WERI-Rb-1 (cell line): ENCODE measurements at regions not wholly inside any gene's neighbourhood (a gene's known extent, or its start where the extent isn't known, plus 50 kb on each side); places are given as distances from the start of the nearest gene placed in this dataset.

Source experiments
- DNase-seq: peaks from one replicate; pipeline ENCODE4 v3.0.0-alpha.2; 2020
- H3K27ac ChIP-seq: fragments of 250-450 bp; sonication (Bioruptor Pico); 2 replicates; pipeline ENCODE4 v1.5.1; 2020; ENCODE audit warnings: mild to moderate bottlenecking, moderate library complexity
- H3K27me3 ChIP-seq: fragments of 250-450 bp; sonication (Bioruptor Pico); 2 replicates; pipeline ENCODE4 v1.5.1; 2021; ENCODE audit warnings: mild to moderate bottlenecking, low read depth, moderate library complexity; ENCODE audit not compliant: insufficient read depth, severe bottlenecking
- H3K36me3 ChIP-seq: fragments of 250-450 bp; sonication (Bioruptor Pico); 2 replicates; pipeline ENCODE4 v1.5.1; 2020; ENCODE audit warnings: mild to moderate bottlenecking, moderate library complexity
- H3K4me3 ChIP-seq: 2 replicates; pipeline ENCODE4 v1.5.1; 2011; ENCODE audit warnings: low read depth, mild to moderate bottlenecking, control low read depth, low read length
- H3K9me3 ChIP-seq: fragments of 250-450 bp; sonication (Bioruptor Pico); 2 replicates; pipeline ENCODE4 v1.5.1; 2021; ENCODE audit warnings: mild to moderate bottlenecking, moderate library complexity; ENCODE audit not compliant: severe bottlenecking
- TF ChIP-seq, protein P1 (sequence below): IDR thresholded peaks from 2 replicates; pipeline ENCODE4 v1.5.1; 2011; ENCODE audit warnings: low read depth, mild to moderate bottlenecking, control low read depth, inconsistent platforms, low read length

DNA sequence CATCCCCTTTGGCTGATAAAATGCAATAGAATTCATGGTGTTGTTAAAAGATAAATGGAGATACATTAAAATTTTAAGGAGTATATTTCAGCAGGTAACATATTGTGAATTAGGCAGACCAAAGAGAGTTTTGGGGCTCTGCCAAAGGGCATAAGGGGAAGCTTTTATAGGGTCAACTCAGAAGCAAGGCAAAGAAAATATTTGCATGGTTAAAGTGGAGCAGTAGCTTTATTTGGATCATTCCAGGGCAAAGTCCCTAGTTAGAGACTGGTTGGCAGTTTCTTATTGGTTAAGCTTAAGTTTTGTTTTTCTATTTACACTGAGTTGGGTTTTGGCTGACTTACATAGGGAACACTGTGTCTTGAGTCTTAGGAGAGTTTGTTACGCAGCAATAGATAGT is 75.1 kb upstream of the CA10 start:
- Histone ChIP-seq H3K27ac (no peak overlapping the region), H3K9me3 (no peaks in the 10 kb centered on the region), H3K27me3 (peaks cover 3% of the 10 kb centered on the region), H3K4me3 (no peak overlapping the region), H3K36me3 (no peaks in the 10 kb centered on the region)
- TF ChIP-seq, protein P1, sequence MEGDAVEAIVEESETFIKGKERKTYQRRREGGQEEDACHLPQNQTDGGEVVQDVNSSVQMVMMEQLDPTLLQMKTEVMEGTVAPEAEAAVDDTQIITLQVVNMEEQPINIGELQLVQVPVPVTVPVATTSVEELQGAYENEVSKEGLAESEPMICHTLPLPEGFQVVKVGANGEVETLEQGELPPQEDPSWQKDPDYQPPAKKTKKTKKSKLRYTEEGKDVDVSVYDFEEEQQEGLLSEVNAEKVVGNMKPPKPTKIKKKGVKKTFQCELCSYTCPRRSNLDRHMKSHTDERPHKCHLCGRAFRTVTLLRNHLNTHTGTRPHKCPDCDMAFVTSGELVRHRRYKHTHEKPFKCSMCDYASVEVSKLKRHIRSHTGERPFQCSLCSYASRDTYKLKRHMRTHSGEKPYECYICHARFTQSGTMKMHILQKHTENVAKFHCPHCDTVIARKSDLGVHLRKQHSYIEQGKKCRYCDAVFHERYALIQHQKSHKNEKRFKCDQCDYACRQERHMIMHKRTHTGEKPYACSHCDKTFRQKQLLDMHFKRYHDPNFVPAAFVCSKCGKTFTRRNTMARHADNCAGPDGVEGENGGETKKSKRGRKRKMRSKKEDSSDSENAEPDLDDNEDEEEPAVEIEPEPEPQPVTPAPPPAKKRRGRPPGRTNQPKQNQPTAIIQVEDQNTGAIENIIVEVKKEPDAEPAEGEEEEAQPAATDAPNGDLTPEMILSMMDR, result no peak
- DNase-seq, result no peak

DNA sequence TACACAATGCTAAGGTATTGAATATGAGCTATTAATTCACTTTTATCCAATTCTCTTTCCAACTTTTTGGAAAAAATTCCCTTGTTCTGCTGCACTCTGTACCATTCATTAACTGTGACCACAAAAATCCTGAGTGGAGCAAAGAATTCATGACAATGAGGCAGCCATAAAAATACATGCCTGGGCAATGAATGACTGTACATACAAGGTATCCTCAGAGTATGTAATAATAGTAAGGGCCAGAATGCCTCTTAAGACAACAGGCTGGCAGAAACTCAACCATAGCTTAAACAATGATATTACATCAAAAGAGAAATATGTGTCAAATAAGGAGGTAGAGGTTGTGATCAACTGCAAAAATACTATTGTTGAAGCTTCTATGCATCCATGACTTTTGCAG is 74.7 kb upstream of the CA10 start:
- no peak for DNase-seq
- Histone ChIP-seq H3K27me3 (peaks cover 3% of the 10 kb centered on the region), H3K27ac (no peak overlapping the region), H3K9me3 (no peaks in the 10 kb centered on the region), H3K36me3 (no peaks in the 10 kb centered on the region), H3K4me3 (no peak overlapping the region)
- TF ChIP-seq, protein P1, result no peak

DNA sequence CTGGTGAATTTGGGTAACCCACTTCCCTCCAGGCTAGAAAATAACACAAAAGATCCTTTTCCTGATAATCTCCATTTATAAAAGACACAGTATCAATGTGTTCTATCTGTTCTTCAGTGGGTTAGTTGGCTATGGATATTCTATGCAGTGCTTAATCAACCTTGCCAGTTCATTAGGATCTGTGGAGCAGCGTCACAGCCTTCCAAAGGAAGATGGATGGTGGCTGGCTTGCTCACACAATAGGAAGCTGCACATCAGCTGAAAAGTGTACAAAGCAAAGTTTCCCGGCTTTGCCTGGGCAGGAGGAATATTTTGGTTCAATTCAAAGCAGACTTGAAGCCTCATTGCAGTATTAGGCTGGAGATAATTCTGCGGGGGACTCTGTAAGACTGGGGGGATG is 70.3 kb upstream of the CA10 start:
- TF ChIP-seq, protein P1, result no peak
- Histone ChIP-seq H3K36me3 (no peaks in the 10 kb centered on the region), H3K4me3 (no peak overlapping the region), H3K27me3 (no peaks in the 10 kb centered on the region), H3K9me3 (no peaks in the 10 kb centered on the region), H3K27ac (no peak overlapping the region)
- no peak for DNase-seq

DNA sequence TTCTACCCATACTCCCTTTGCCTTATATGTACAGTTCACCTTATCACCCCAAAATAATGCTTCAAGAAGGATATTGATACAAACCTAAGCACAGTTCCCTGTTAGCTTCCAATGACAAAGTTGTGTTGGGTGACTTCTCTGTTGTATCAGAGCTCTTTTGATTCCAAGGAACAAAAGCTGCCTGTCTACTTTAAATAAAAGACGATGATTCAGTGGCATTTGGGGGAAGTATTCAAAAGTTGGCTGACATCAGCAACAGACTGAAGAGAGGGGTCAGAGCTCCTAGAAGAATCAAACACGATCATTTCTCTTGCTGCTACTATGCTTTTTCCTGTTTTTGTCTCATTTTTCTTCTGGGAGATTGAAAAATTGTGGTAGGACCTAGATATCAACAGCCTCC is 69.4 kb upstream of the CA10 start:
- no peak for DNase-seq
- Histone ChIP-seq H3K27me3 (no peaks in the 10 kb centered on the region), H3K4me3 (no peak overlapping the region), H3K9me3 (no peaks in the 10 kb centered on the region), H3K27ac (no peak overlapping the region), H3K36me3 (no peaks in the 10 kb centered on the region)
- TF ChIP-seq, protein P1, result no peak

DNA sequence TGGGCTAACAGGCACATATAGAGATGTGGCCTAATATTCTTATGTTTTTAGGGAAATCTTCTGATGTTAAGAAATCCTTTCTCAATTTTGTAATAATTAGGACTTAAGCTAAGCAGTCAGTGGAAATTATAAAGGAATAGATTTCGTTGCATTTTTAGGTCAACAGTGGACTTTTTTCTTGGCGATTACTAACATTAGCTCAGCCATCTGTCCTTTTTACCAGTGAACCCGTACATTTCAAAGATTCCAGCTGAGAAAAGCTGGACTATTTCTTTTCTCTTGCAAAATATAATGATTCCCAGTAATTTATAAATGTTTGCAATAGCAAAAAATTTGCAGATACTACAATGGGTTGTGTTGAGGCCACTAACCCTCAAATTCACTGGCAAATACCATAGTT is 54.9 kb upstream of the CA10 start:
- H3K4me3 ChIP-seq, result no peak overlapping the region
- no peaks in the 10 kb centered on the region for H3K9me3 ChIP-seq
- TF ChIP-seq, protein P1, result no peak
- H3K27me3 ChIP-seq, result no peaks in the 10 kb centered on the region
- no peak overlapping the region for H3K27ac ChIP-seq
- no peak for DNase-seq
- no peaks in the 10 kb centered on the region for H3K36me3 ChIP-seq

DNA sequence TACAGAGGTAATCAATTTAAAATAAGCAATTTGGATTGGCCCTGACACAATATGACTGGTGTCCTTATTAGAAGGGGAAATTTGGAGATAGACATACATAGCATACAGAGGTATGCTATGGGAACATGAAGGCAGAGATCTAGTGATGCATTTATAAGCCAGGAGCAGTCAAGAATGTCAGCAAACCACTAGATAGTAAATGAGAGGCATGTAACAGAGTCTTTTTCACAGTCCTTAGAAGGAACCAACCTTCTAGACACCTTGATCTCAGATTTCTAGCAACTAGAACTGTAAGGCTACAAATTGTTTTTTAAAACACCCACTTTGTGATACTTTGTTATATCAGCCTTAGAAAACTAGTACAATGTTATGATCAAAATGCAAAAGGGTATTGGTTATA is 54.3 kb upstream of the CA10 start:
- H3K27ac ChIP-seq, result no peak overlapping the region
- DNase-seq, result no peak
- H3K36me3 ChIP-seq, result no peaks in the 10 kb centered on the region
- no peak overlapping the region for H3K4me3 ChIP-seq
- no peaks in the 10 kb centered on the region for H3K9me3 ChIP-seq
- TF ChIP-seq, protein P1, result no peak
- no peaks in the 10 kb centered on the region for H3K27me3 ChIP-seq
